ENCODE measurements at regions not wholly inside any gene's neighbourhood (a gene's known extent, or its start where the extent isn't known, plus 50 kb on each side); places are given as distances from the start of the nearest gene placed in this dataset.

DNA sequence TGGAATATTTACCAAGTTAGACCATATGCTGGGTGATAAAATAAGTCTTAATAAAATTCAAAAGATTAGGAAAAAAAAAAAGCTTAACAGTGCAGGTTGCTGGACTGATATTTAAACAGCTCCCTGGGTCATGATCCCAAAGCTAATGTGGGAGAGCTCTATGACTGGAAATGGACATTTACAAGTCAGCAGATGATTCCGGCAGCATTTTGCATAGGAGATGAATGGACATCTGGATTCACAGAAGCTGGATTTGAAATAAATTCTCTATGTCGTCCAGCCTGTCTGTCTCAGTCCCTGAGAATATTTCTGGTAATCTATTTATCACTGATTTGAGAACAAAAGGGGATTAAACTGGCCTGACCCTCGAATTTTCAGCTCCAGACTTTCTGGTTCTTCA is 52.3 kb upstream of the KLHL25 start:
- no peak for DNase-seq (ENCODE audit: low read depth in 3 of 3, low spot score in 1 of 3)

DNA sequence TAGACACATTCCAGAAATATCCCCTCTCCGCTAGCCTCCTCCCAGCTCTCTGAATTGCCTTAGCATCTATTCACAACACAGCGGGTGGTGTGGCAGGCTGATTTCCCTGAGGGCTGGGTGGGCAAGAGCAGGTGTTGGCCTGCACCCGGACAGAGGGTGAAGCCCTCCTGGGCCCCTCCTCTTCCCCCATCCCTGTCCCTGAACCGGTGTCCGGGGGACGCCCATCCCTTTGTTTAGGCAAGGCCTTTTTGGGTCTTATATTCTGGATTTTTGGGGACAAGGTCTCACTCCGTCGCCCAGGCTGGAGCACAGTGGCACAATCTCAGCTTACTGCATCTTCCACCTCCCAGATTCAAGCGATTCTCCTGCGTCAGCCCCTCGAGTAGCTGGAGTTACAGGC is 55.2 kb upstream of the KLHL25 start:
- DNase-seq (ENCODE audit: low read depth in 3 of 3, low spot score in 1 of 3), result no peak

DNA sequence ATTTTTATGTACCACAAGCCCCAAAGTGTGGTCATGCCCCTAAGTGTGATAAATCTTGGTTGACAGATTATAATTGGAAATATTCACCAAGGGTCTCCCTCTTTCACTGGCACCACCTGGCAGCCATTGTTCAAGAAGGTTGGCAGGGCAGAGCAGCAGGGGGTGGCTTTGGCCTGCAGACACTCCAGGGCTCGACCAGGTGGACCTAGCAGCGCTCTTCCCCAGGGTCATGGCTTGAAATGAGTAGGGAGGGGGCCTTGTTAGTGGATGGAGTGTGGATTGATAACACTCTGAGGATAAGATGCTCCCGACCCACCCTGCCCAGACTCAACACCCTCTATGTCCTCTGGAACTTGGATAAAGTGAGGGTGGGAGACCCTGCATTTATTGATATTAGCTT is 58.2 kb upstream of the KLHL25 start:
- no peak for DNase-seq (ENCODE audit: low read depth in 3 of 3, low spot score in 1 of 3)

DNA sequence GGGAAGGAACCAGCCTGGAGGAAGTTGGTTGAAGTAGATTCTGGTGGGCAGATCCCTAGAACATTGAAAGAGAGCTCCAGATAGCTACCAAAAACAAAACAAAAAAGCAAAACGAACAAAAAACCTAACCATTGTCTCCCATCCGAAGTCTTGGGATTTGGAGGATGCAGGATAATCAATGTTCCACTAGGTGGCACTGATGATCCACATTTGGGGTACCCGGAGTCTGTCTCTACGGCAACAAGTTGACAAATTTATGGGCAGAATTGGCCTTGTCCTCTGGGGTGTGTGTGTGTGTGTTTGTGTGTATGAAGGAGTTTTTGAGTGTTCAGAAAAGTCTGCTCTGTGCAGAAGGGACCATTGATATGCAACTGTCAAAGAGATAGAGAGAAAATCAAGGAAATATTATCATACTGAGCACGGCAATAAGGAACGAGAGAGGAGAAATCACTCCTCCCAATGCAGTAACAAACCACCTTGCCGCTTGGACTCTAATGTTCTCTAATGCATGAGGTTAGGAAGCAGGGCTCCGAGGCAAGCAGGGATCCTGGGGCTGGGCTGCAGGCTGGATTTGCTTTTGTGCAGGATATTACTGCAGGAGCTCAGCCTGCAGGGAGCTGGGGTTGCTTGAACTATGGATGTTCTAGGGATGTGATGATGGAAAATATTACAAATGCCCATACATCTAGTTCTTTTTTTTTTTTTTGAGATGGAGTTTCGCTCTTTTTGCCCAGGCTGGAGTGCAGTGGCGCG is 59.8 kb upstream of the KLHL25 start:
- peak in 1 of 3 donors; percentile 17 for DNase-seq (ENCODE audit: low read depth in 3 of 3, low spot score in 1 of 3)

DNA sequence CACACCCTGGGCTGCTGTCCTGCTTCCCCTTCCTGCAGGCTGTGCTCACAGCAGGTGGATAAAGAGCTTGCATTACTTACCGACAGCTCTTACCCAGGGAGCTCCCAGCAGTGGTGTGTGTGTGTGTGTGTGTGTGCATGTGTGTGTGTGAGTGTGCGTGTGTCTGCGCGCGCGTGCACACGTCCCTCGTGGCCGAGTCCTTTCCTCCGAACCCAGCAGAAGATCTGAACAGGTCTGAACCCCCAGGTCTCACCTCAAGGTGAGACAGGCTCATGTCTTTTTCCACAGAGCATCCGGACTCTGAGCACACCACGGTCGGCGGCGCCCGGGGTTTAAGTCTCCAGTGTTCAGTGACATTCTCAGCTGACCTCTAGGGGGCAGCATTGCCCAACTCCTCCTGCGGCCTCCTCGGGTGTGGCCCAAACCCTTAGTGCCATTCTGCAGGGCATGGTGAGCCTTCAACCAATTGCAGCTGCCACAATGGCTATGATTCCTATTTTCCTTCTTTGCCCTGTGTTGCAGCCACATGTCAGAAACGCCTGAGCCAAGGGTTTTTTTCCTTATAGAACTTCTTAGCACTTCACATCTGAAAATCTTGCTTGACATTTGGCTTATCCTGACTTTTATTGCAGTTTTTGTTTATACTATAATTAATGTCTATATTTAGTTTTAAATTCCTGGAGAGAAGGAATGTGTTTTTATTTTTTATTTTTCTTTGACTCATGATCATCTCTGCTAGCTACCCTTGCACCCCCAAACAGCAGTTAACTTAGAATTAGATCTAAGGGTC is 64.1 kb upstream of the KLHL25 start:
- DNase-seq (ENCODE audit: low read depth in 3 of 3, low spot score in 1 of 3), result peak; percentile 45 to 63 (median 50)

DNA sequence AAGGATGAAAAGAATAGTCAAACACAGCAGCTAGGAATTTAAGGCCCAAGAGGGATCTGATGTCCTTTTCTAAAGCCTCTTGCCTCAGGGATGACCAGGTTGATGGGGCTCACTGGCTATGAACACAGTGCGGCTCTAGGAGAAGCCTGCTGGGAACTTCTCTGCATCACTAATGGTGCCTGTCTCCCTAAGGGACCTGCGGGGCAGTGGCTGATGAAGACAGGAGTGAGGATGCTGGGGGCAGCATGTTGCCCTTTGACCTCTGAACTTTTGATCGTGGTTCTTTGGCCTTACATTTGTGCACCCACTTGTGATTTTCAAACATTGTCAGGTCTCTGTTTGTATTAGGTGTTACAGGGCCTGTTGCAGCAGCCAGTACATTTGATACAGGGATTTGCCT is 64.9 kb upstream of the KLHL25 start:
- DNase-seq (ENCODE audit: low read depth in 3 of 3, low spot score in 1 of 3), result no peak

DNA sequence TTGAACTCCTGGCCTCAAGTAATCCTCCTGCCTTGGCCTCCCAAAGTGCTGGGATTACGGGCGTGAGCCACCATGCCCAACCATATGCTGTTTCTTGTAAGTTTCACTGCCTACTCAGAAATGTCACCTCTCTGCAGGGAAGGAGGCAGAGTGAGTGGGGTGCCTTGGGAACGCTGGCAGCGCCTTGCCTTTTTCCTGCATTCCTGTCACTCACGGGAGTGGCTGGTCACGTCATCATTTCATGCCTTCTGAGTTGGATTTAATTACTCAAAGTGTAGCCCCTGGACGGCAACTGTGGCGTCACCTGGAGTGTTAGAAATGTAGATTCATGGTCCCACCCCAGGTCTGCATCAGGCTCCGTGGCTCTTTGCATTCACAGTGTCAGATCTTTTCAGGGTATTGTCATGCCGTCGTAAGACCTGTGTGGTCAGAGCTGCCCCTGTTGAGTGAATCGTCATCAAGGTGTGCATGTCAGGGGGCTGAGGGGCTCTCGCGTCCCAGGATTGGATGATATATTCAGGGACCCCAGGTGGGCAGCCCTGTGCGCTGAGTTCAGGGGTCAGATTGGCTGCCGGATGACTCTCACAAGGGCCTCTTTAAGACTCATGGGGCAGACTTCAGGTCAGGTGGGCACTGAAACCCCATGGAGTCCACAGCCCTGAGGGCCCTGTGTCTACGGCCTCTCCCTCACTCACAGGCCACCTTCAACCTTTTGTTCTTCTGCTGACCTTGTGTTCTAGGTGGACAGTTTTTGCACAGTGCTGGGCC is 65.9 kb upstream of the KLHL25 start:
- DNase-seq (ENCODE audit: low read depth in 3 of 3, low spot score in 1 of 3), result no peak

DNA sequence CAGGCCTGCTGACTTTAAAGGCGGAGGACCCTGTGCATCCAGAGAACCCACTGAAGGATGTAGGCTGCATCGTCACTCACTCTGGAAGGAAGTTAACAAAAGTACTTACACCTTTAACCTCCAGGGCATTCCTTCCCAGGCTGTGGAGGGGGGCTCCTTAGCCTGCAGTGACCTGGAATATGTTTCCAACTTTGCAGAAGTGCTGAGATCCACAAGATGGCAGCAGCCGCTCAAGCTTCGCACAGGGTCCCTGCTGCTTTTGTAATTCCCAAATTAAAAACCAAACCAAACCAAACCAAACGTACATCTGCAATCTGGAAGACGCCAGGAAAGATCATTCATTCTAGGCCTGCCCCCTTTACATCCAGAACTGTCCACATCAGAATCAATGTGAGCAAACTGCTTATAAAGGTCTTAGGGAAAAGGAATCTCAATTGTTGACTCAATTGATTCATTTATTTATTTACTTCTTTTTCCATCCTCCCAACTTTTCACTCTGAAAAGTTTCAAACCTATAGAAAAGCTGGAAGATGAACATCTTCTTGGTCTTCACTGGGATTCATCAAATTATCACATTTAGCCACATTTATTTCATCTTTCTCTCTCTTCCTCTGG is 70.5 kb upstream of the KLHL25 start:
- no peak for DNase-seq (ENCODE audit: low read depth in 3 of 3, low spot score in 1 of 3)

DNA sequence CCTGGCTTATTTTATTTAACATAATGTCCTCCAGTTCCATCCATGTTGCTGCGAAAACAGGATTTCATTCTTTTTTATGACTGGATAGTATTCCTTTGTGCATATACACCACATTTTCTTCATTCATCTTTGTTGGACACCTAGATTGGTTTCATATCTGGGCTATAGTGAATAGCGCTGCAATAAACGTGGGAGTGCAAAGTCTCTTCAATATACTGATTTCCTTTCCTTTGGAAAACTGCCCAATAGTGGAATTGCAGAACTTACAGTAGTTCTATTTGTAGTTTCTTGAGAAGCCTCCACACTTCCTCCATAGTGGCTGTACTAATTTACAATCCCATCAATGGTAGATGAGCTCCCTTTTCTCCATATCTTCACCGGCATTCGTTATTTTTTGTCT is 72.5 kb upstream of the KLHL25 start:
- DNase-seq (ENCODE audit: low read depth in 3 of 3, low spot score in 1 of 3), result no peak

DNA sequence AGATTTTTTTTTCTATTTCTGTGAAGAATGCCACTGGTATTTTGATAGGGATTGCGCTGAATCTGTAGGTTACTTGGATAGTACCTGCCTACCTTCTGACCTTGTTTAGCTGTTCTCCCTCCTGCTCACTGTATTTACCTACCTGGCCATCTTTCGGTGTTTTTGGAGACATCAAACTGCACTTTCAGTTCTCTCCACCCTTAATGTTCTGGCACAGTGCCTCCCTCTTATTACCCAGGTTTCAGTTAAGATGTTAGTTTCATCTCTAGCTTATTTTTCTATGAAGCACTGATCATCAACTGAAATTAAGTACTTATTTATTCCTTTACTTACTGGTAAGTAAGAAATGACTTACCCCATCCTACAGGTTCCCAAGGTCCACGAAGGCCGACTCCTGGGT is 74.4 kb upstream of the KLHL25 start:
- DNase-seq (ENCODE audit: low read depth in 3 of 3, low spot score in 1 of 3), result no peak

DNA sequence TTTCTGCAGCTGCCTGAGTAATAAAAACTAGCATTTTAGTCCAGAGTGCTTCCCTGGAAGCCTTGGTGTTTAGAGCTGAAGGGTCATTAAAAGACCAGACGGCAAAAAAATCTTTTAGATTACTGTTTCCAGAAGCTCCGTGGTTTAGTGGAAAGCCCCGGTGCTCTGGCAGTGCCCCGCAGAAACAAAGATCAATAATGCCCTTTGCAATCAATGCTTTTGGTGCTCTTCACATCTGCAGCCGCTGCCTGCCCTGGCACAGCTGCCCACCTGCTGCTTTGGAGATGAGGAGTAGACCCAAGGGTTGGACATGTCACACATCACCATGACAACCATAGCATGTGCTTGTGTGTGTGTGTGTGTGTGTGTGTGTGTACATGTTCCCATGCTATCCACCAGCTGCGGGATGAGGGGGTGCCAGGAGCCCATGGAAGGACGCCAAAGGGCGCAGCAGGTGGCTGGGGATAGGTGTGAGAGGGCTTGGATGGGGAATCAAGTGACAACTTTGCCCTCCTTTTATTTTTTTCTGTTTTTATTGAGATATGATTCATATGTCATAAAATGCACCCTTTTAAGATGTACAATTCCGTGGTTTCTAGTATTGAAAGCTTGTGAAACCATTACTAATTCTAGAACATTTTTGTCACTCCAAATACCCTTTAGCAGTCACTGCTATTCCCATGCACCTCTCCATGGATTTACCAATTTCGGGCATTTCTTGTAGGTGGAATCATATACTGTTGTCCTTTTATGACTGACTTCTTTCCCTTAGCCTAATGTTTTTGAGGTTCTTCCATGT is 75.7 kb upstream of the KLHL25 start:
- no peak for DNase-seq (ENCODE audit: low read depth in 3 of 3, low spot score in 1 of 3)

DNA sequence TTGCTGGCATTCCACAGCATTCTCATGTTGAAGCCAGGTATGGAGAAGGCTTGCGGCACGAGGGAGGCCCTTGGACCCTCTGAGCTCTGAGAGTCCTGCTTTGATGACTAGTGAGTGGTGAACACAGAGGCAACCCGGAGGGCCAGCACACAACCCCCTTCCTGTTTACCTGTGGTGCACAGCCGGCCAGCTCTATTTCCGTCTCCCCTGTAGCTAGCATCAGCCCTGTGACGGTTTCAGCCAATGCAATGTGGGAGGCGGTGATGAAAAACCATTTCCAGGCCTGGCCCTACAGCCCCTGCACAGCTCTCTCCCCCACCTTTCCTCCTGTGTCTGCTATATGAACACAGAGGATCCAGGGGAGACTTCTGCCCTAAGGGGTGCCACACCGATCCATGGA is 76.8 kb upstream of the KLHL25 start:
- no peak for DNase-seq (ENCODE audit: low read depth in 3 of 3, low spot score in 1 of 3)

DNA sequence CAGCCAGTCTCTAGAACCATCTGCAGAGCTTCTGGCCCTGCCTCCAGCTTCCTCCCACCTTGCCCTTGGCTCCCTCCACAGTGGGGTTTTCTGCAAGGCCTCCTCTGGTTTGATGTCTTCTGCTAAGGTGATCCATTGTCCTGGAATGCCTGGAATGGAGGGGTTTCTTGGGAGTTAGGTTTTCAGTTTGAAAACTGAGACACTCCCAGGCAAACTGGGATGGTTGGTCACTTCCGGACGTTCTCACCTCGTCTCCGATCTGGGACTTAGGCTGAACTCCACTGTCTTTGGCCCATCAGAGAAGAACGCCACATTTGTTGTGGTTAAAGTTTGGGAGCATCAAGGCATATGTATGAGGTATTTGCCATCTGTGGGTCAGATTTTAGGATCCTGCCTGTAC is 77.4 kb upstream of the KLHL25 start:
- no peak for DNase-seq (ENCODE audit: low read depth in 3 of 3, low spot score in 1 of 3)

DNA sequence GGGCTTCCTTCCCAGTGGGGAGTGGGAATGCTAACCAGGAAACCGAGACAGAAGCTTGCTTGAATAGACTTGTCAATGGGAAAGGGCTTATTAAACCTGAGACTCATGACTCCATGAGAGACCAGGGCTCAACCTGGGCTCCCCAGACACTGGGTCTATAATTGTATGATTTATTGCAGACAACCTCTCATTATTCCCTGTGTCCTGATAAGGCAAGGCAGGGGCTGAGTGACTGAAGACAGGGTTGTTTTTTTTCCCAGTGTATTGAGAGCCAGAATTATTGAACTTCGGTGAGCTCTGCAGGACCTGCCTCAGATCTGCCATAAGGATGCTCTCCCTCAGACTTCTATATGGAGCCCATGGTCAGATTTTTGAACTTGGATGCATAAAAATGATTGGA is 79.5 kb upstream of the KLHL25 start:
- DNase-seq (ENCODE audit: low read depth in 3 of 3, low spot score in 1 of 3), result no peak

DNA sequence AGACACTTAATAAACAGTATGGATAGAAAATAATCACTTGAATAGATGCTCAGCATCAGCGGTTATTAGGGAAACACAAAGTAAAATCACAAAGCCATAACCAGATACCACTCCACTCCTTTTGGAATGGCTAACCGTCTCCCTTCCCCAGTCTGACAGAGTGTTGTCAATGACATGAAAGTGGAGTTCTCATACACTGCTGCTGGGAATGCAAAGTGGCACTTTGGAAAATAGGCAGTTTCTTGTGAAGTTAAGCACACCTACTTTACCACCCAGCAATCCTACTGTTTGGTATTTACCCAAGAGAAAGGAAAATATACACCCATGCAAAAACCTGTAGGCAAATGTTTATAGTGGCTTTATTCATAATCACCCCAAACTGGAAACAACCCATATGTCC is 81.0 kb upstream of the KLHL25 start:
- no peak for DNase-seq (ENCODE audit: low read depth in 3 of 3, low spot score in 1 of 3)

DNA sequence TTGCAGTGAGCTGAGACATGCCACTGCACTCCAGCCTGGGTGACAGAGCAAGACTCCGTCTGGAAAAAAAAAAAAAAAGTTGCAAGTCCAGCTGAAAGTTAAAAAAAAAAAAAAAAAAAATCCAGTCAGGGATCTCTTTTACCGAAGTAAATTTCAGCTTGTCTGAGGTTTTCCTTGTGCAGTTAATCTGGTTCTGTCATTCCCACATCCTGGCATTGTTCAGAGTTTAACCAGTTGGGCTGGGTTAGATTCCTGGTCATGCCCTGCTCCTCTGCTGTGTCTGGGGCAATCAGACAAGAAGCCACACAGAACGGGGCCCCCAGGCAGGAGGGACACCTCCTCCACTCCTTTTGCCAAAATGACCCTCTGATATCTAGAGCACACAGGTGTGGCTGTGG is 84.1 kb upstream of the KLHL25 start:
- no peak for DNase-seq (ENCODE audit: low read depth in 3 of 3, low spot score in 1 of 3)

DNA sequence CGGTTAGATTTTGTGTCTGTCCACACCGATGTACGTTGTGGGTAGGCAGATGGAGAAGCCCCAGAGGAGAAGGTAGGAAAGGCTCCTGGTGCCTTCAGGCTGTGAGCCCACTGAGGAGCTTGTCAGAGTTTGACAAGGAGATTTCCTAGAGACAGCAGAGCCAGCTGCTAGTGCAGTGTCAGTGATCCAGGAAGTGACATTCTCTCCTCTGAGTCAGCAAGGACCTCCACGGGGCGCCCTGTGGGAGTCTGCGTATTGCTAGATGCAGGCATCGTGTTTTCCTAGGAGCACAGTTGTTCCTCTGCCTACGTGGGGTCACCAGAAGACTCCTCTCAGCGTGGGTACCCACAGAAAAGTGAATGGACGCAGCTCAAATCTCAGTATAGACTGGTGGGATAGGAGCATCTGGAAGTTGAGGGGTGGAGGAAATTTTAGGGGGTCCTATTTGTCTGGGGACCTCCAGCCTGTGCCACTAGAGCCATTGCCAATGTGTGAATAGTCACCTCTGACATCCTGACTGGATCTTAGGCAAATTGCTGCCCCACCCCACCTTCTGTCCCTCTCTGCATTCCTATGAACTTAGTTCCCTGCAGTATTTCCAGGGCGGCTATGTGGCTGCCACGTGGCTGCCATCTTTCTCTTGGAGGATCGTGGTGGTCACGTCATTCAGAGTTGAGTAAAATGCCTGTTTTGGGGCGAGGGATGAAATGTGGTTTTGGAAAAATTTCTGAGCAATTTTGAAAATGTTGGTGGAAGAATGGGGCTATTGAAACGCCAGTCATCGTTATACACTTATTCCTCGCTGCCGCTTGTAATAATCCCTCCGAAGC is 84.8 kb upstream of the KLHL25 start:
- no peak for DNase-seq (ENCODE audit: low read depth in 3 of 3, low spot score in 1 of 3)

DNA sequence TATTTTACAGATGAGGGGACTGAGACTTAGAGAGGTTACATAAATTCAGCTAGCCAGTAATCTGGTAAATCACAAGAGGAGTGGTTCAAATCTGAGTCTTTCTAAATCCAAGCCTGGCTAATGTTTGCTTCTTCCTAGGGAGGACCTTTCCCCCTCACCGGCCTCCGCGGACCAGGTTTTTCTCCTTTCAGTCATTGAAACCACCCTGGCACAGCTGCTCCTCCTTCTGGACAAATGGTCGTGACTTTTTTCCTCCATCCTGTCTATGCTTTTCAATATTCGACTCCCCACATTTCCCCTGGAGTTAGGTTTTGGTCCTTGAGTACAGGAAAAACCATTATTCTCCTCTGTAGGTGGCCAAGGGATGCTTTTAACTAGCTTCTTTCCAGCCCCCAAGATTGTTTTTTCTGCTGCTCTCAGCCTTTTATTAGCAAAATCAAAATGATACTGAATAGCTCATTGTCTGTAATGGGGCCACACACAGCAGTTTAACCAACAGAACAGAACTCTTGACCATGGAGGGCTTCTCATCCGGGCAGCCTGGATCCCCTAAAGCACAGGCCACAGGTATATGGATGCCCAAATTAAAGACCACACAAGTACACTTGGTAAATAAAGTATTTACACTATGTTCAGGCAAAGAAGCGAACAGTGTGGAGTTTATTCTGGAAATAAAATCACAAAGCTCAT is 85.9 kb upstream of the KLHL25 start:
- DNase-seq (ENCODE audit: low read depth in 3 of 3, low spot score in 1 of 3), result no peak

DNA sequence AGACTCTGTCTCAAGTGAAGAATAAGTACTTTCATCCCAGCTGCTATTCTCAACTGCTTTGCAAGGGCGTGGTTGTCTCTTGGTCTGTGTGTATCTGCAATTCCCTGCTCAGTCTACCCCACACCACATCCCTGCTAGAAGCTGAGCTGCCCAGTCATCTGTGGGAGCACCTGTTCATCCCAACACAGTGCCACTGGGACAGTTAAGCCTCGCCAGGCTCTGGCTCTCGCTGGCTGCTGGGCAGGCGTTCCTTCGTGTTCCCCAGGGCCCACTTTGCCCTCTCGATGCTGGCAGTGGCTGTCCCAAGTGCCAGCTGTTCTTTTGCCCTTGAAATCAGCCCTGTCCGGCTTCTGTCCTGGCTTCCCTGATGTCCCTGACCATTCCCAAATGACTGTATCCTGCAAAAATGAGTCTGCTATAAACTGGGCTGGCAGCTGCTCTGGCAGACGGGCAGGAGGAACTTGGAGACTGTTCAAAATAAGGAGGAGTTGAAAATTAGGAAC is 91.6 kb upstream of the KLHL25 start:
- no peak for DNase-seq (ENCODE audit: low read depth in 3 of 3, low spot score in 1 of 3)

Measured in stimulated activated CD4-positive, alpha-beta T cell treated with anti-CD3 and anti-CD28 coated beads, TNF-alpha, amount 100 ng/mL, for 1 hour (primary cell).